ENCODE measurements at regions not wholly inside any gene's neighbourhood (a gene's known extent, or its start where the extent isn't known, plus 50 kb on each side); places are given as distances from the start of the nearest gene placed in this dataset.

DNA sequence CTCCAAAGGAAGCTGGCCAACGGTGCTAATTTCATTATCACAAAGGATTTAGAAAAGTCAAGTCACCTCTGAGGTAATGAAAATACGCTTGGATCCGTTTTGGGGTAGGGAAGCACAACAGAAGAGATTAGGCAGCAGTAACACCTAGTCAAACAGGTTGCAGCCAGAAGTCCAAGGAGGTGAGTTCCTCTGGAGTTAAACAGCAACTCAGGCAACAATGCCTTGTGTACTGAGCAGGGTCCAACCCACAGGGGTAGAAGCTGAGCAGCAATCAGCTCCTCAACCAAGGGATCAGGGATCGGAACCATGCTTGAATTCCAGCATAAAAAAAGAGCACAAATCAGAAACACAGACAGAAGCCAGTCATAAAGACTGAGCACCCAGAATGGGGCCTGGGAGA is 88.1 kb upstream of the SPRED1 start:
- TF ChIP-seq RAD21 (conservative IDR thresholded peaks at IDR 0.05 in 1 of 2, IDR thresholded peaks at IDR 0.05 in 1 of 2) = no peak
- no peak for TF ChIP-seq CBX2 (IDR thresholded peaks at IDR 0.05; ENCODE audit: borderline replicate concordance, low read depth)
- no peak for TF ChIP-seq RCOR1 (IDR thresholded peaks at IDR 0.05; ENCODE audit: low read depth, low read length)
- TF ChIP-seq, protein P1, sequence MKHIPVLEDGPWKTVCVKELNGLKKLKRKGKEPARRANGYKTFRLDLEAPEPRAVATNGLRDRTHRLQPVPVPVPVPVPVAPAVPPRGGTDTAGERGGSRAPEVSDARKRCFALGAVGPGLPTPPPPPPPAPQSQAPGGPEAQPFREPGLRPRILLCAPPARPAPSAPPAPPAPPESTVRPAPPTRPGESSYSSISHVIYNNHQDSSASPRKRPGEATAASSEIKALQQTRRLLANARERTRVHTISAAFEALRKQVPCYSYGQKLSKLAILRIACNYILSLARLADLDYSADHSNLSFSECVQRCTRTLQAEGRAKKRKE (CRISPR knock-in tag; IDR thresholded peaks at IDR 0.05; ENCODE audit: low read depth) = no peak
- no peak for TF ChIP-seq SMC3 (IDR thresholded peaks at IDR 0.05)
- no peak for TF ChIP-seq BHLHE40 (IDR thresholded peaks at IDR 0.05; ENCODE audit: low read depth, low read length)
- POLR2A ChIA-PET = no interaction called here
- FAIRE-seq = no peak

DNA sequence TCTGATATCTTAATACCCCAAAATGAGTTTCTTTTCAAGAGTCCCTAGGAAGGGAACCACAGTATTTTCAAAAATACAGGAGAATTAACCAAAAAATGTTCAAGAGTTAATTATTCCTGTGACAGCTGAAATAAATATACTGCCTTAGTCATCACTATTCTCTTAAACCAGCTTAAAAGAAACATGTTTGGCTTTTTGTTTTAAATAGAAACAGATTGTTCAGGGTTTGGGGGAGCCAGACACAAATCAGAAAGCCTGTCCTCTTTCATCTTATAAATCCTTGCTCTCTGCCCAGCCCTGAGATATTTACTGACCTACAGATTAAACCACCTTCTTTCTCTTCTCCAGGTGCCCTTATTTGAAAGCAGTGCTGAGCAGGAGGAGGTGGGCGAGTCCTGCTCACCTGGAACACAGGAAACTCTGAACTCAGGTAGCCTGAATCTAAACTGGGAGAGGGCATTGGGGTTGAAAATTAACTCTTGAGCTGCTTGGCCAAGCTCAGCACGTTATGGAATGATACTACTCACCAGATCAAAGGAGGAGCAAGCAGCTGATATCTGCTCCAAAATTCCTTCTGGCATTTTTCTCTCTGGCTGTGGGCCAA is 84.1 kb upstream of the SPRED1 start:
- H3K4me1 ChIP-seq = 0 out of 3 replicates have a peak, but pooled peaks cover 5% of the 10 kb centered on the region
- H3K4me3 ChIP-seq = no peak overlapping the region
- H3K27ac ChIP-seq = no peak overlapping the region
- no peak for ATAC-seq
- POLR2A ChIA-PET = no interaction called here
- FAIRE-seq = no peak
- H3K9me3 ChIP-seq = no peaks in the 10 kb centered on the region
- TF ChIP-seq GATA3 (IDR thresholded peaks at IDR 0.05; ENCODE audit: borderline replicate concordance) (no peak), FOXS1 (CRISPR knock-in tag; IDR thresholded peaks at IDR 0.05) (no peak)
- DNase-seq (ENCODE audit: low read depth in 1 of 2, low spot score in 1 of 2) = no peak
- CTCF ChIA-PET = no interaction called here
- WGBS (ENCODE audit: missing lambda C conversion rate) = 23% methylated on average over 2 of the region's 2 CpGs
- no peak overlapping the region for H3K4me2 ChIP-seq

More for the DNA sequence above, 88.1 kb upstream of the SPRED1 start:
- ATAC-seq = no peak
- Histone ChIP-seq H3K4me3 (no peak overlapping the region), H3K27ac (no peak overlapping the region), H3K9me3 (no peaks in the 10 kb centered on the region), H3K4me2 (no peak overlapping the region), H3K4me1 (peaks cover 5% of the 10 kb centered on the region; the same call in 1 of the 3 replicates)
- CTCF ChIA-PET = interaction anchor here (1.7 kb wide), 1 partner anchor 9 kb away, joined by 4 read pairs; no protein-coding TSS in a partner anchor
- DNase-seq (ENCODE audit: low read depth in 1 of 2, low spot score in 1 of 2) = no peak
- 48% methylated on average over 4 of the region's 4 CpGs for WGBS (ENCODE audit: missing lambda C conversion rate)

DNA sequence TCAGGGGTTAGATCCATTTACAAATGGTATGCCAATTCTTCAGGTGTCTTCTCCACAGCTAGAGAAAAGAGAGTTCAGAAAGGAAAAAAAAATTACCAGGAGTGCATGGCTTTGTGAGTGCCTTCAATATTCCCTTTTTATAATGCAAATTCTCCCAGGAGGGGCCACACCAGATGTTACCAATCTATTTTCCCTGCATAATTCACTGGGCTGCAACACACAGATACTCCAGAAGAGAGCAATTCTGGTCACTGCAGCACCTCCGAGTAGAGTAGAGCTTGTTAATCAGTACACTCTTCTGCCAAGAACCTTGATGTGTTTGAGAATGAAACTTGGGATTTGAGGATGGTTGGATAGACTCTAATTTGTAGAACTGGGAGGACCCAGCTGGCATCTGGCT is 80.7 kb upstream of the SPRED1 start:
- ATAC-seq = no peak
- no peak for DNase-seq (ENCODE audit: low read depth in 1 of 2, low spot score in 1 of 2)
- POLR2A ChIA-PET = no interaction called here
- no peak for FAIRE-seq
- CTCF ChIA-PET = no interaction called here
- no peaks in the 10 kb centered on the region for H3K4me1 ChIP-seq
- no peak overlapping the region for H3K4me2 ChIP-seq
- no peak overlapping the region for H3K27ac ChIP-seq
- no peaks in the 10 kb centered on the region for H3K9me3 ChIP-seq
- TF ChIP-seq NFE2L2 (conservative IDR thresholded peaks at IDR 0.05; ENCODE audit: low read length) (no peak), ZNF302 (CRISPR knock-in tag; IDR thresholded peaks at IDR 0.05) (no peak), EHF (CRISPR knock-in tag; IDR thresholded peaks at IDR 0.05) (no peak), RCOR1 (IDR thresholded peaks at IDR 0.05; ENCODE audit: low read depth, low read length) (no peak), TFCP2L1 (CRISPR knock-in tag; IDR thresholded peaks at IDR 0.05) (no peak), CEBPB (IDR thresholded peaks at IDR 0.05) (no peak), HDAC2 (IDR thresholded peaks at IDR 0.05) (no peak), NPAS2 (CRISPR knock-in tag; IDR thresholded peaks at IDR 0.05; ENCODE audit: borderline replicate concordance) (no peak), SREBF2 (IDR thresholded peaks at IDR 0.05) (no peak), HEYL (CRISPR knock-in tag; IDR thresholded peaks at IDR 0.05) (no peak), CHD2 (IDR thresholded peaks at IDR 0.05; ENCODE audit: low read length, partially characterized antibody) (no peak), EP300 (IDR thresholded peaks at IDR 0.05) (no peak), FOXS1 (CRISPR knock-in tag; IDR thresholded peaks at IDR 0.05) (no peak), FOSB (CRISPR knock-in tag; IDR thresholded peaks at IDR 0.05) (no peak)
- TF ChIP-seq, protein P2, sequence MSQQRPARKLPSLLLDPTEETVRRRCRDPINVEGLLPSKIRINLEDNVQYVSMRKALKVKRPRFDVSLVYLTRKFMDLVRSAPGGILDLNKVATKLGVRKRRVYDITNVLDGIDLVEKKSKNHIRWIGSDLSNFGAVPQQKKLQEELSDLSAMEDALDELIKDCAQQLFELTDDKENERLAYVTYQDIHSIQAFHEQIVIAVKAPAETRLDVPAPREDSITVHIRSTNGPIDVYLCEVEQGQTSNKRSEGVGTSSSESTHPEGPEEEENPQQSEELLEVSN (IDR thresholded peaks at IDR 0.05; ENCODE audit: borderline replicate concordance, low read depth) = no peak
- TF ChIP-seq, protein P3, sequence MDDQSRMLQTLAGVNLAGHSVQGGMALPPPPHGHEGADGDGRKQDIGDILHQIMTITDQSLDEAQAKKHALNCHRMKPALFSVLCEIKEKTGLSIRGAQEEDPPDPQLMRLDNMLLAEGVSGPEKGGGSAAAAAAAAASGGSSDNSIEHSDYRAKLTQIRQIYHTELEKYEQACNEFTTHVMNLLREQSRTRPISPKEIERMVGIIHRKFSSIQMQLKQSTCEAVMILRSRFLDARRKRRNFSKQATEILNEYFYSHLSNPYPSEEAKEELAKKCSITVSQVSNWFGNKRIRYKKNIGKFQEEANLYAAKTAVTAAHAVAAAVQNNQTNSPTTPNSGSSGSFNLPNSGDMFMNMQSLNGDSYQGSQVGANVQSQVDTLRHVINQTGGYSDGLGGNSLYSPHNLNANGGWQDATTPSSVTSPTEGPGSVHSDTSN (IDR thresholded peaks at IDR 0.05) = no peak
- TF ChIP-seq, protein P4, sequence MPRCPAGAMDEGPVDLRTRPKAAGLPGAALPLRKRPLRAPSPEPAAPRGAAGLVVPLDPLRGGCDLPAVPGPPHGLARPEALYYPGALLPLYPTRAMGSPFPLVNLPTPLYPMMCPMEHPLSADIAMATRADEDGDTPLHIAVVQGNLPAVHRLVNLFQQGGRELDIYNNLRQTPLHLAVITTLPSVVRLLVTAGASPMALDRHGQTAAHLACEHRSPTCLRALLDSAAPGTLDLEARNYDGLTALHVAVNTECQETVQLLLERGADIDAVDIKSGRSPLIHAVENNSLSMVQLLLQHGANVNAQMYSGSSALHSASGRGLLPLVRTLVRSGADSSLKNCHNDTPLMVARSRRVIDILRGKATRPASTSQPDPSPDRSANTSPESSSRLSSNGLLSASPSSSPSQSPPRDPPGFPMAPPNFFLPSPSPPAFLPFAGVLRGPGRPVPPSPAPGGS (IDR thresholded peaks at IDR 0.05) = no peak
- TF ChIP-seq, protein P5, sequence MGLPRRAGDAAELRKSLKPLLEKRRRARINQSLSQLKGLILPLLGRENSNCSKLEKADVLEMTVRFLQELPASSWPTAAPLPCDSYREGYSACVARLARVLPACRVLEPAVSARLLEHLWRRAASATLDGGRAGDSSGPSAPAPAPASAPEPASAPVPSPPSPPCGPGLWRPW (IDR thresholded peaks at IDR 0.05) = no peak
- WGBS (ENCODE audit: missing lambda C conversion rate) = 36% methylated on average over 1 of the region's 1 CpG
- H3K4me3 ChIP-seq = no peak overlapping the region
